ENCODE measurements at regions not wholly inside any gene's neighbourhood (a gene's known extent, or its start where the extent isn't known, plus 50 kb on each side); places are given as distances from the start of the nearest gene placed in this dataset.

DNA sequence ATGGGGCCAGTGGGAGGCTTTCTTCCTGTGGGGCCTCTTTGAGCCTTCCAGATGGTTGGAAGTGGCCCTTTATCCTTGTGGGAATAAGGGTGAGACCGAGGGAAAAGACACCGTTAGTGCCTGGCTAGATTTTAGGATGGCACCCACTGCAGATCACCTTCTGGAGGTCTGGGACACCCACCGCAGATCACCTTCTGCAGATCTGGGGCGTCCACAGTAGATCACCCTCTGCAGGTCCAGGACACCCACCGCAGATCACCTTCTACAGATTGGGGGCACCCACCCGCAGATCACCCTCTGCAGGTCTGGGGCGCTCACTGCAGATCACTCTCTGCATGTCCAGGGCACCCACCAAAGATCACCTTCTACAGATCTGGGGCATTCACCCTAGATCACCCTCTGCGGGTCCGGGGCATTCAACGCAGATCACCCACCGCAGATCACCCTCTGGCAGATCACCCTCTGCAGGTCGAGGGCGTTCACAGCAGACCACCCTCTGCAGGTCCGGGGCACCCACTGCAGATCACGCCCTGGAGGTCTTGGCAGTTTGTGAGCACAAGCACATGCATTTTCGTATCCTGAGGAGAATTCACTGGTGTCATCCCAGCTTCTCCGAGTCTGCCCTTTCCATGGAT lies 153.4 kb upstream of the TSHZ3 start:
- no peak overlapping the region for H3K23ac ChIP-seq (ENCODE audit: low read length)
- DNase-seq: no peak
- H4K5ac ChIP-seq (ENCODE audit: low read length): no peak overlapping the region
- no peaks in the 10 kb centered on the region for H3K4me1 ChIP-seq (ENCODE audit: control insufficient read depth, low read depth, low read length)
- H3K27me3 ChIP-seq (ENCODE audit: insufficient read depth, low read length, poor library complexity): no peaks in the 10 kb centered on the region
- no peaks in the 10 kb centered on the region for H3K36me3 ChIP-seq (ENCODE audit: control insufficient read depth, insufficient read depth, low read length)
- H3K79me2 ChIP-seq (ENCODE audit: control insufficient read depth, insufficient read depth, low read length): no peaks in the 10 kb centered on the region
- no peak overlapping the region for H3K56ac ChIP-seq (ENCODE audit: low read length)
- no peaks in the 10 kb centered on the region for H3K79me1 ChIP-seq (ENCODE audit: low read length)
- no peak overlapping the region for H2BK5ac ChIP-seq (ENCODE audit: low read length)
- H2BK120ac ChIP-seq (ENCODE audit: low read depth, low read length): no peak overlapping the region
- no CpG with 5 or more reads among the region's 17 CpGs for whole genome bisulfite sequencing (ENCODE audit: extremely low coverage, insufficient coverage, low lambda C conversion rate)
- no peak overlapping the region for H3K18ac ChIP-seq (ENCODE audit: low read length)
- H2BK15ac ChIP-seq (replicated peaks; ENCODE audit: low read depth): no peak overlapping the region
- H3K4me2 ChIP-seq (ENCODE audit: low read length): no peak overlapping the region
- no peak overlapping the region for H3K4me3 ChIP-seq (ENCODE audit: low read length)
- no peak overlapping the region for H3K9ac ChIP-seq (ENCODE audit: low read length)
- no peak overlapping the region for H4K8ac ChIP-seq (ENCODE audit: low read depth, low read length)
- H2AK5ac ChIP-seq (ENCODE audit: low read length): no peak overlapping the region
- no peak overlapping the region for H3K27ac ChIP-seq (ENCODE audit: low read depth, low read length)
- no peak overlapping the region for H3K4ac ChIP-seq (ENCODE audit: low read depth, low read length)

DNA sequence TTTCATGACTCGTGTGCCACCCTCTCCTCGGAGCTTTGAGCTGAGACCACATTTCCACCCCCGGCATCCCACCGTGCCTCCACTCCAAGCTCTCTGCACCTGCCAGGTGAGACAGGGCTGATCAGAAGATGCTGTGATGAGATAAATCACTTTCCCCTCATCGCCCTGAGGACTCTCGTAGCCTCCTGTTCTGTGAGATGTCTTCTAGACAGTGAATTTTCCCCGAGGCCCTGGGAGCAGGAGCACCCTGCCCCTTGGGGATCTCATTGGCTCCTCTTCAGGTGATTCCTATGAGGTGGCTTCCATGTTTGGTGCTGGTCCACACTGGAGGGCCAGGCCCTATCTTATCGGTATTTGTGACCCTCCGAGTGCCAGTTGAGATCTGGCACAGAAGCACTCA lies 154.0 kb upstream of the TSHZ3 start:
- Histone ChIP-seq H3K79me1 (ENCODE audit: low read length) (no peaks in the 10 kb centered on the region), H3K56ac (ENCODE audit: low read length) (no peak overlapping the region), H3K4ac (ENCODE audit: low read depth, low read length) (no peak overlapping the region), H2BK5ac (ENCODE audit: low read length) (no peak overlapping the region), H3K9ac (ENCODE audit: low read length) (no peak overlapping the region), H3K4me3 (ENCODE audit: low read length) (no peak overlapping the region), H2BK15ac (replicated peaks; ENCODE audit: low read depth) (no peak overlapping the region), H4K5ac (ENCODE audit: low read length) (no peak overlapping the region), H3K18ac (ENCODE audit: low read length) (no peak overlapping the region), H4K8ac (ENCODE audit: low read depth, low read length) (no peak overlapping the region), H3K4me2 (ENCODE audit: low read length) (no peak overlapping the region), H3K23ac (ENCODE audit: low read length) (no peak overlapping the region), H2AK5ac (ENCODE audit: low read length) (no peak overlapping the region), H2BK120ac (ENCODE audit: low read depth, low read length) (no peak overlapping the region), H3K79me2 (ENCODE audit: control insufficient read depth, insufficient read depth, low read length) (no peaks in the 10 kb centered on the region), H3K36me3 (ENCODE audit: control insufficient read depth, insufficient read depth, low read length) (no peaks in the 10 kb centered on the region), H3K27me3 (ENCODE audit: insufficient read depth, low read length, poor library complexity) (no peaks in the 10 kb centered on the region), H3K27ac (ENCODE audit: low read depth, low read length) (no peak overlapping the region), H3K4me1 (ENCODE audit: control insufficient read depth, low read depth, low read length) (no peaks in the 10 kb centered on the region)
- DNase-seq: no peak
- WGBS (ENCODE audit: extremely low coverage, insufficient coverage, low lambda C conversion rate): no CpG with 5 or more reads among the region's 9 CpGs

DNA sequence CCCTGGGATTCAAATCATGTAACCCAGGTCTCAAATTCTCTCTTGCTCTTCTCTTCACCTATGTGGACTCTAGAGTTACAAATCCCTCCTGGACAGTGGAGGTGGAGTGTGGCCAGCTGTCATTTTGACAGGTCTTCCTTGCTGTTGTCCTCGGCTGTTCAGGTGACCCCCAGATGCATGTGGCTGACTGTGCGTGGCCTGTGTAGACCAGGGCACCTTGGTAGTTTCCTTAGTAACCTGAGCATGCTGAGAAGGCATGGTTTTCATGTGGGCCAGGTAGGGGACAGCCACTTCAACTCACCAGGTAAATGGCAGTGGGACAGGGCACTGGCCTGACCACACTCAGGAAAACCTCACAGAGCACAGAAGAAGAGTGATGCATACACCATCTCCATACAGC lies 155.0 kb upstream of the TSHZ3 start:
- Histone ChIP-seq H2AK5ac (ENCODE audit: low read length) (no peak overlapping the region), H4K8ac (ENCODE audit: low read depth, low read length) (no peak overlapping the region), H3K4me3 (ENCODE audit: low read length) (no peak overlapping the region), H3K4me1 (ENCODE audit: control insufficient read depth, low read depth, low read length) (no peaks in the 10 kb centered on the region), H3K79me1 (ENCODE audit: low read length) (no peaks in the 10 kb centered on the region), H3K23ac (ENCODE audit: low read length) (no peak overlapping the region), H3K27me3 (ENCODE audit: insufficient read depth, low read length, poor library complexity) (no peaks in the 10 kb centered on the region), H3K18ac (ENCODE audit: low read length) (no peak overlapping the region), H3K27ac (ENCODE audit: low read depth, low read length) (no peak overlapping the region), H3K36me3 (ENCODE audit: control insufficient read depth, insufficient read depth, low read length) (no peaks in the 10 kb centered on the region), H4K5ac (ENCODE audit: low read length) (no peak overlapping the region), H2BK15ac (replicated peaks; ENCODE audit: low read depth) (no peak overlapping the region), H3K4ac (ENCODE audit: low read depth, low read length) (no peak overlapping the region), H3K4me2 (ENCODE audit: low read length) (no peak overlapping the region), H2BK5ac (ENCODE audit: low read length) (no peak overlapping the region), H2BK120ac (ENCODE audit: low read depth, low read length) (no peak overlapping the region), H3K9ac (ENCODE audit: low read length) (no peak overlapping the region), H3K79me2 (ENCODE audit: control insufficient read depth, insufficient read depth, low read length) (no peaks in the 10 kb centered on the region), H3K56ac (ENCODE audit: low read length) (no peak overlapping the region)
- DNase-seq: no peak
- no CpG with 5 or more reads among the region's 2 CpGs for WGBS (ENCODE audit: extremely low coverage, insufficient coverage, low lambda C conversion rate)

DNA sequence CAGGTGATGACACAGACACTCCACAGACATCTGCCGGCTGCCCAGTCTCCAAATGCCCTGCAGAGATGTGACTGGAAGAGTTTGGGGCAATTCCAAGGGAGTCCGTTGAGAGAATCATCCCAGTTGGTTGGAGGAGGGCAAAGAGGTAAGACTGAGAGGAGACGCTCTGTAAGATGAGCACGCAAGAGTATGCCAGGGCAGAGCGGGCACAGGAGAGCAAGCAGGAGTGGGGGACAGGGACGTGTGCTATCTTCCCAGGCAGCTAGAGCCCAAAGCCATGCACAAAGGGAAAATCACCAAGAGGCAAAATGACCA lies 156.3 kb upstream of the TSHZ3 start:
- Histone ChIP-seq H2AK5ac (ENCODE audit: low read length) (no peak overlapping the region), H3K56ac (ENCODE audit: low read length) (no peak overlapping the region)

DNA sequence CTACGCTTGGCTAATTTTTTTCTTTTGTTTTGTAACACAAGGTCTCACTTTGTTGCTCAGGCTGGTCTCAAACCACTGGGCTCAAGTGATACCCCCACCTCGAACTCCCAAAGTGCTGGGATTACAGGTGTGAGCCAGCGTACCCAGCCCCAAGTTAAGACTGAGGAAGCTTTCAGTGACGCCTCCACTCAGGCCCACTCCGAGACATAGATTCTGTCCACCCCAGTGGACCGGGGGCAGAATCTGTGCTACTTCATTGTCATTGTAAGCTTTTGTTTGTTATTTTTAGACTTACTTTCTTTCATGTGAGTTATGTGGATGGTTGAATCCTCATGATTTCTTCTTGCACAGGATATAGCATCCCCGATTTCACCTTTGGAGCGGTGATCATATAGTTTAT lies 156.9 kb upstream of the TSHZ3 start:
- Histone ChIP-seq H3K36me3 (ENCODE audit: control insufficient read depth, insufficient read depth, low read length) (no peaks in the 10 kb centered on the region), H4K8ac (ENCODE audit: low read depth, low read length) (no peak overlapping the region), H3K23ac (ENCODE audit: low read length) (no peak overlapping the region), H2BK15ac (replicated peaks; ENCODE audit: low read depth) (no peak overlapping the region), H4K5ac (ENCODE audit: low read length) (no peak overlapping the region), H3K4ac (ENCODE audit: low read depth, low read length) (no peak overlapping the region), H3K4me3 (ENCODE audit: low read length) (no peak overlapping the region), H3K9ac (ENCODE audit: low read length) (no peak overlapping the region), H3K4me1 (ENCODE audit: control insufficient read depth, low read depth, low read length) (no peaks in the 10 kb centered on the region), H2BK5ac (ENCODE audit: low read length) (no peak overlapping the region), H3K27me3 (ENCODE audit: insufficient read depth, low read length, poor library complexity) (no peaks in the 10 kb centered on the region), H3K56ac (ENCODE audit: low read length) (no peak overlapping the region), H3K4me2 (ENCODE audit: low read length) (no peak overlapping the region), H2AK5ac (ENCODE audit: low read length) (no peak overlapping the region), H3K18ac (ENCODE audit: low read length) (no peak overlapping the region), H3K27ac (ENCODE audit: low read depth, low read length) (no peak overlapping the region), H3K79me1 (ENCODE audit: low read length) (no peaks in the 10 kb centered on the region), H2BK120ac (ENCODE audit: low read depth, low read length) (no peak overlapping the region), H3K79me2 (ENCODE audit: control insufficient read depth, insufficient read depth, low read length) (no peaks in the 10 kb centered on the region)
- no peak for DNase-seq
- WGBS (ENCODE audit: extremely low coverage, insufficient coverage, low lambda C conversion rate): no CpG with 5 or more reads among the region's 8 CpGs

More for the DNA sequence above, 156.3 kb upstream of the TSHZ3 start:
- H3K23ac ChIP-seq (ENCODE audit: low read length): no peak overlapping the region
- H3K36me3 ChIP-seq (ENCODE audit: control insufficient read depth, insufficient read depth, low read length): no peaks in the 10 kb centered on the region
- H3K18ac ChIP-seq (ENCODE audit: low read length): no peak overlapping the region
- H4K5ac ChIP-seq (ENCODE audit: low read length): no peak overlapping the region
- no peak overlapping the region for H2BK5ac ChIP-seq (ENCODE audit: low read length)
- no peak overlapping the region for H3K27ac ChIP-seq (ENCODE audit: low read depth, low read length)
- H3K27me3 ChIP-seq (ENCODE audit: insufficient read depth, low read length, poor library complexity): no peaks in the 10 kb centered on the region
- H4K8ac ChIP-seq (ENCODE audit: low read depth, low read length): no peak overlapping the region
- H3K79me2 ChIP-seq (ENCODE audit: control insufficient read depth, insufficient read depth, low read length): no peaks in the 10 kb centered on the region
- H3K4ac ChIP-seq (ENCODE audit: low read depth, low read length): no peak overlapping the region
- no peaks in the 10 kb centered on the region for H3K4me1 ChIP-seq (ENCODE audit: control insufficient read depth, low read depth, low read length)
- no peak overlapping the region for H3K4me3 ChIP-seq (ENCODE audit: low read length)
- WGBS (ENCODE audit: extremely low coverage, insufficient coverage, low lambda C conversion rate): no CpG with 5 or more reads among the region's 6 CpGs
- no peak overlapping the region for H3K4me2 ChIP-seq (ENCODE audit: low read length)
- DNase-seq: no peak
- no peak overlapping the region for H3K9ac ChIP-seq (ENCODE audit: low read length)
- no peaks in the 10 kb centered on the region for H3K79me1 ChIP-seq (ENCODE audit: low read length)
- no peak overlapping the region for H2BK15ac ChIP-seq (replicated peaks; ENCODE audit: low read depth)
- no peak overlapping the region for H2BK120ac ChIP-seq (ENCODE audit: low read depth, low read length)

DNA sequence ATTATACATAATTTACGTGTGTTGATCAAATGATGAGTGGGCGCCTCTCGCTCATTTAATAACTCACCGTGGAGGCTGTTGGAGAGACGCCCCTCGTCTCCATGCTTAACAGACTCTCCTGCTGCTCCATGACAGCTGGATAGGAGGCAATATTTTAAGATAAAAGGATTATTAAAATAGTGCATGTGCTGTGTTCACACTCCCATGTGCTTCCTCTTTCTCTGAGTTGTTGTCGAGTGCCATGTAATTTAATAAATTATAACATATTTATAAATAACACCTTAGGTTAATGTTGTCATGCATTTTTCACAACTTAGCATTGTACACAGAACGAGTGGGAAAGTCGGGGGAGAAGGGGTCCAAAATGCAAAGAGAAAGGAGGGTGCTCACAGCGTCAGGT lies 161.4 kb upstream of the TSHZ3 start:
- Histone ChIP-seq H2BK15ac (replicated peaks; ENCODE audit: low read depth) (no peak overlapping the region), H2BK120ac (ENCODE audit: low read depth, low read length) (no peak overlapping the region), H2BK5ac (ENCODE audit: low read length) (no peak overlapping the region), H3K36me3 (ENCODE audit: control insufficient read depth, insufficient read depth, low read length) (no peaks in the 10 kb centered on the region), H3K9ac (ENCODE audit: low read length) (no peak overlapping the region), H4K8ac (ENCODE audit: low read depth, low read length) (no peak overlapping the region), H3K79me1 (ENCODE audit: low read length) (no peaks in the 10 kb centered on the region), H2AK5ac (ENCODE audit: low read length) (no peak overlapping the region), H3K18ac (ENCODE audit: low read length) (no peak overlapping the region), H3K4ac (ENCODE audit: low read depth, low read length) (no peak overlapping the region), H3K4me1 (ENCODE audit: control insufficient read depth, low read depth, low read length) (no peaks in the 10 kb centered on the region), H3K79me2 (ENCODE audit: control insufficient read depth, insufficient read depth, low read length) (no peaks in the 10 kb centered on the region), H3K4me2 (ENCODE audit: low read length) (no peak overlapping the region), H4K5ac (ENCODE audit: low read length) (no peak overlapping the region), H3K4me3 (ENCODE audit: low read length) (no peak overlapping the region), H3K56ac (ENCODE audit: low read length) (no peak overlapping the region), H3K27me3 (ENCODE audit: insufficient read depth, low read length, poor library complexity) (no peaks in the 10 kb centered on the region), H3K27ac (ENCODE audit: low read depth, low read length) (no peak overlapping the region), H3K23ac (ENCODE audit: low read length) (no peak overlapping the region)
- no CpG with 5 or more reads among the region's 10 CpGs for WGBS (ENCODE audit: extremely low coverage, insufficient coverage, low lambda C conversion rate)
- DNase-seq: no peak

Data from mesendoderm (in vitro differentiated cells).